GM10248 (cell line): ENCODE measurements at regions not wholly inside any gene's neighbourhood (a gene's known extent, or its start where the extent isn't known, plus 50 kb on each side); places are given as distances from the start of the nearest gene placed in this dataset.

ENCODE experiments used
- CTCF ChIA-PET: fragments of 300-600 bp; sonication (Branson Sonifier 250); formaldehyde crosslinking; extraction: SDS; loops from one replicate; lab custom pipeline; 2021; ENCODE audit warnings: antibody characterized with exemption; lab: Yijun Ruan, JAX
- POLR2A ChIA-PET: fragments of 350-650 bp; sonication (Branson Sonifier 250); formaldehyde crosslinking; extraction: SDS; loops from one replicate; lab custom pipeline; 2020; ENCODE audit warnings: antibody characterized with exemption; lab: Yijun Ruan, JAX
- DNase-seq: peaks from one replicate; pipeline ENCODE4 v3.0.0; 2012; ENCODE audit errors: extremely low spot score
- CTCF ChIP-seq: IDR thresholded peaks from 2 replicates; pipeline ENCODE4 v1.5.1; 2012; ENCODE audit warnings: mild to moderate bottlenecking, low read depth; ENCODE audit errors: extremely low read depth, missing control alignments, control extremely low read depth

- TF ChIP-seq CTCF, result no peak
- DNase-seq, result no peak
- CTCF ChIA-PET, result no interaction called here
- POLR2A ChIA-PET, result no interaction called here
Observed at GRCh38 chrX:5559386-5559785, 669.3 kb downstream of the NLGN4X start.

GRCh38 chrX:5549512-5549911, 679.2 kb downstream of the NLGN4X start:
- ChIA-PET CTCF (no interaction called here), POLR2A (no interaction called here)
- no peak for DNase-seq
- TF ChIP-seq CTCF, result no peak

- no peak for TF ChIP-seq CTCF
- no peak for DNase-seq
- CTCF ChIA-PET, result no interaction called here
- POLR2A ChIA-PET, result no interaction called here
Observed at GRCh38 chrX:5537098-5537497, 691.6 kb downstream of the NLGN4X start.

- POLR2A ChIA-PET, result no interaction called here
- CTCF ChIA-PET, result no interaction called here
- DNase-seq, result no peak
Observed at GRCh38 chrX:5536261-5536660, 692.4 kb downstream of the NLGN4X start.

GRCh38 chrX:5528057-5528456, 700.6 kb downstream of the NLGN4X start:
- CTCF ChIA-PET, result no interaction called here
- POLR2A ChIA-PET, result no interaction called here
- no peak for TF ChIP-seq CTCF

More at GRCh38 chrX:5536261-5536660, 692.4 kb downstream of the NLGN4X start:
- no peak for TF ChIP-seq CTCF

GRCh38 chrX:5526191-5526590, 702.5 kb downstream of the NLGN4X start:
- DNase-seq, result no peak
- CTCF ChIA-PET, result no interaction called here
- POLR2A ChIA-PET, result no interaction called here
- no peak for TF ChIP-seq CTCF

More at GRCh38 chrX:5528057-5528456, 700.6 kb downstream of the NLGN4X start:
- DNase-seq, result no peak
